Thyroid gland (tissue), 4 donors: ENCODE measurements at regions not wholly inside any gene's neighbourhood (a gene's known extent, or its start where the extent isn't known, plus 50 kb on each side); places are given as distances from the start of the nearest gene placed in this dataset.

Experiments
- CTCF ChIP-seq, 6 experiments: fragments of 200-600 bp in 3 of 6; fragments of 450-650 bp in 3 of 6; sonication (generic) in 3 of 6; IDR thresholded peaks; one replicate each; pipeline ENCODE4 v1.5.1; 2016 to 2019; ENCODE audit warnings: antibody characterized with exemption in 6 of 6, mild to moderate bottlenecking in 2 of 6, inconsistent platforms in 1 of 6, moderate library complexity in 1 of 6
- POLR2A ChIP-seq, 2 donors: fragments of 450-650 bp; IDR thresholded peaks; one replicate each; pipeline ENCODE4 v1.6.1; 2017; ENCODE audit warnings: antibody characterized with exemption in 2 of 2, mild to moderate bottlenecking in 2 of 2, moderate library complexity in 1 of 2

DNA sequence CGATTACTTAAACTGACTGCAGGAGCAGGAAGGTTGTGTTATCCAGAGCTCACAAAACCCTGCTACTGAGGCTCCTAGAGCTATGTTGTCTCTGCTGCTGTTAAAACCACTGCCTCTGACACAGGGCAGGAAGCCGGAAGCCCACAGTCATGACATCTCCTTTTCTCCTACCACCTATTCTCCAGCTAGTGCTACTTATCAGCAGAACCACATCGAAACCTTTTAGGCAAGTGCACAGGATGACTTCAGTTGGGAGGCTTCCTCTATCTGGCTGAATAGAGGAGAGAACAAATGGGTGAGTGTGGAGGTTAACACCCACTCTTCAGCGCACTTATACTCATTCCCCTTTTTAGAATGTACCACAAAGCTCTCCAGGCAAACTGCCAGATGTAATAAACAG is 638.0 kb downstream of the OTOL1 start:
- TF ChIP-seq POLR2A (IDR thresholded peaks at IDR 0.05): no peak
- TF ChIP-seq CTCF (IDR thresholded peaks at IDR 0.05): no peak
